ENCODE measurements at regions not wholly inside any gene's neighbourhood (a gene's known extent, or its start where the extent isn't known, plus 50 kb on each side); places are given as distances from the start of the nearest gene placed in this dataset.

- TF ChIP-seq CTCF (IDR thresholded peaks at IDR 0.05 in 8 of 11, conservative IDR thresholded peaks at IDR 0.05 in 3 of 11) (no peak), POLR2AphosphoS5 (IDR thresholded peaks at IDR 0.05) (no peak), POLR2A (IDR thresholded peaks at IDR 0.05) (no peak)
Measured at GRCh38 chr2:207239754-207240494, 74.2 kb upstream of the KLF7 start.
